HEK293T (cell line): ENCODE measurements at regions not wholly inside any gene's neighbourhood (a gene's known extent, or its start where the extent isn't known, plus 50 kb on each side); places are given as distances from the start of the nearest gene placed in this dataset.

Experiments
- BHLHE40 ChIP-seq: fragments of 450-650 bp; IDR thresholded peaks from 2 replicates; pipeline ENCODE4 v1.6.1; 2016; ENCODE audit warnings: mild to moderate bottlenecking, moderate library complexity, borderline replicate concordance
- CTBP1 ChIP-seq: fragments of 450-650 bp; IDR thresholded peaks from 2 replicates; pipeline ENCODE4 v1.6.1; 2016; ENCODE audit warnings: borderline replicate concordance
- FOXA1 ChIP-seq: fragments of 450-650 bp; IDR thresholded peaks from 2 replicates; pipeline ENCODE4 v1.6.1; 2016; ENCODE audit warnings: mild to moderate bottlenecking
- FOXK2 ChIP-seq: fragments of 450-650 bp; IDR thresholded peaks from 2 replicates; pipeline ENCODE4 v1.6.1; 2016; ENCODE audit warnings: mild to moderate bottlenecking
- FOXM1 ChIP-seq: fragments of 450-650 bp; IDR thresholded peaks from 2 replicates; pipeline ENCODE4 v1.6.1; 2017; ENCODE audit warnings: mild to moderate bottlenecking, borderline replicate concordance
- SP1 ChIP-seq: fragments of 450-650 bp; IDR thresholded peaks from 2 replicates; pipeline ENCODE4 v1.6.1; 2017
- TARDBP ChIP-seq: fragments of 450-650 bp; IDR thresholded peaks from 2 replicates; pipeline ENCODE4 v1.6.1; 2016

DNA sequence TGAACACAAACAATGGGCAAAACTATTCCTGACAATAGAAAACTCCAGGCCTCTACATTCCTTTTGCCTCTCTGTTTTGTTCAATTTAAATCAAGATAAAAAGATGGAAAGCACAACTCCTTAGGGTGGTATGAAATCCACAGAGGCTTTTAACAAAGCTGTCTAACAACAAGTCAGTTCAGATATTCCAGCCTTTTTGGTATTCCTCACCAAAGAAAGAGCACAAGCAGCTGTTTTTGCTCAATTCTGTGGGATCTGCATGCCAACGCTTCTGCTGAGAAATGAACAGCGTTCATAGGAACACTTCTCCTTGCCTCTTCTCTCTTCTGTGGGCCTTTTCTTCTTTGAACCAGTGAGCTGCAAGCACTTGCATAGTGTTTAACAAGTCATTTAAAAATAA lies 411.6 kb upstream of the TCF4 start:
- TF ChIP-seq CTBP1 (no peak), FOXK2 (no peak), TARDBP (no peak), BHLHE40 (no peak), FOXA1 (no peak), SP1 (no peak), FOXM1 (no peak)
